ENCODE measurements at regions not wholly inside any gene's neighbourhood (a gene's known extent, or its start where the extent isn't known, plus 50 kb on each side); places are given as distances from the start of the nearest gene placed in this dataset.
"Not testable (repeated sequence)": the region's sequence is repeated elsewhere in the genome, so short reads cannot be mapped to it uniquely, and the experiment has no call there.

DNA sequence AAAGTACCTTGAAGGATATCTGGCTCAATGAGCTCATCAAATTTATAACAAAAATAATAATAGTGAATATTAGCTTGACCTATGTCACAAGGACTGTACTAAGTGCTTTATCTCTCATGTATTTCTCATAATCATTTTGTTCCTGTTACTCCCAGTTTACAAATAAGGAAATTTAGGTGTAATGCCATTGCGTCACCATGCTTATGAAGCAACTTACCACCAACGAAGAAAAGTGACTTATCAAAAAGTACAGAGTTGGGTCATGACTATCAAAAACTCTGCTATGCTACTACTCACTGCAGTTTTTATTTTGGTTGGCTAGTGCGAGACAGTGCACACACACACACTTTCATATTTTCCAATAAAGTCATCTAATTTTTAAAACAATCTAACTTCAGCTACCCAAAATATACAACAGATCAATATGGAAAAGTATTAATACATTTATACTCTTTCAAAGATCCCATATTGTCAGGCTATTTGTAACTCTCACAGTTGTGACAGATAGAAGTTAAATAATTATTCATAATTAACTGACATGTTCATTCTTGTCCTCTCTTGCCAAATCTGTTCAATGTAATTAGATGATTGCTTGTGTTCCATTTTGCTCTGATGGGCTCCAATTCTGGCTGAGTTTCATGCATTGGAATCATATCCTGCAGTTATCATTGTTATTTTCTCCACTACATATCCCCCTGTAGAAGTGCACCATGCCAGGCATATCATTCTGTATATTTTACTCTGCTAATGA is 119.4 kb downstream of the KCNJ2 start:
- DNase-seq = no peak

DNA sequence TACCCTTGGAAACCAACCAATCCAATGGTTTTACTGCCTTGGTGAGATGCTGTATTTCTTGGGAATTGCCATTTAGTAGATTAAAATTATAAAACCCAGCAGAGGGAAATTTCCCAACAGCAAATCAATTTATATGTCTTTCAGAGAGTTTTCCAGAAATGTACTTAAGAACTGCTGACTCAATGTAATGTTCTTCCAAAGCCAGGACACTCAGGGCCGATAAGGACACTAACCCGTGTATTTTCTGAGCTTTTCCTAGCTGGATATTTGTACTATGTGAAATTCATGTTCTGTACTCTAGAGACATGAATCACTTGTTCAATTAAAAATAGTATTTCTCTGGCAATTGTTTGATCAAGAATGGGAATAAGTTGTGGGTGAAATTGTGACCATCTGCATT is 121.4 kb downstream of the KCNJ2 start:
- DNase-seq = no peak

DNA sequence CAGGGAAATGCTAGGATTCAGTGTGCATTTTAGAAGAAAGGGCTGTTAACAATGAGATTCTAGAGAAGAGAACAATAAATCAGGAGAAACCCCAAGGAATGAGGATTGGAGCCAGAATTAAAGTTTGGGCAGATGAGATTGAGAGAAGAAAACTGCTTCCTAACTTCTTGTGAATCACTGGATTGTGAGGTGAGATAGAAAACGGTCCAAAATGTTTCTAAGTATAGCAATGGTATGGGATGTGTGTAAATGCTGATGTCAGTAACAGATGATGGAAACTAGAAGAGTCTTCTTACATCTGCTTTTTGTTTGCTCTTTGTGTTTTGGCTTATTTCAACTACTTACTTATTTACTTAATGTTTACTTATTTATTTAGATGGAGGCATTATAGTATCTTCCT is 123.0 kb downstream of the KCNJ2 start:
- no peak for DNase-seq

DNA sequence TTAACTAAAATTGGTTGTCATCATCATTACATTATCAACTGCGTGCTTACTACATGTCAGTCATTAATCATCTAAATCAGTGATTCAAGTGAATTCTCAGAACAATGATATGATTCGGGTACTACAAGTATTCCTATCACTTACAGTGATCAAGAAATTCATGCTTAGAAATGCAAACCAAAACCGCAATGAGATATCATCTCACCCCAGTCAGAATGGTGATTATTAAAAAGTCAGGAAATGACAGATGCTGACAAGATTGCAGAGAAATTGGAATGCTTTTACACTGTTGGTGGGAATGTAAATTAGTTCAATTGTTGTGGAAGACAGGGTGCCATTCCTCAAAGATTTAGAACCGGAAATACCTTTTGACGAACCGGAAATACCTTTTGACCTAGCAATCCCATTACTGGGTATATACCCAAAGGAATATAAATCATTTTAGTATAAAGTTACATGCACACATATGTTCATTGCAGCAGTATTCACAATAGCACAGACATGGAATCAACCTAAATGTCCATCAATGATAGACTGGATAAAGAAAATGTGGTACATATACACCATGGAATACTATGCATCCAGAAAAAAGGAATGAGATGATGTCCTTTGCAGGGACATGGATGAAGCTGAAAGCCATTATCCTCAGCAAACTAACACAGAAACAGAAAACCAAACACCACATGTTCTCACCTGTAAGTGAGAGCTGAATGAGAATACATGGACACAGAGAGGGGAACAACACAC is 124.4 kb downstream of the KCNJ2 start:
- not testable (repeated sequence) for DNase-seq

DNA sequence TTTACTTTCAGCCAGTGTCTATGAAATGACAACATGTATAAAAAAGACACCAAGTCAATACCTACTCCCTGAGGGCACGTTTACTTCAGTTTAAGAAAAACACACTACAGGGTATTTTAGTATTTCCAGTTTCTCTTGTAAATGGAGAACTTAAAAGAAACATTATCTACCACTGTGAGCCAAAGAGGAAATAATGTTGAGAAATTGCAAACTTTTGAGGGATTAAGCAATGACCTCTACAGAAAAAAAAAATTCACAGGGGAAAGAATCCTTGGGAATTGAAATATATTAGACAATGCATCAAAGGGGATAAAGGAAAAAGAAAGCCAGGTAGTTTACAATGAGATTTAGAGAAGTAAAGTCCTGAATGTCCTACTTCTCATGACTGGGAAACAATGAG is 126.0 kb downstream of the KCNJ2 start:
- no peak for DNase-seq

DNA sequence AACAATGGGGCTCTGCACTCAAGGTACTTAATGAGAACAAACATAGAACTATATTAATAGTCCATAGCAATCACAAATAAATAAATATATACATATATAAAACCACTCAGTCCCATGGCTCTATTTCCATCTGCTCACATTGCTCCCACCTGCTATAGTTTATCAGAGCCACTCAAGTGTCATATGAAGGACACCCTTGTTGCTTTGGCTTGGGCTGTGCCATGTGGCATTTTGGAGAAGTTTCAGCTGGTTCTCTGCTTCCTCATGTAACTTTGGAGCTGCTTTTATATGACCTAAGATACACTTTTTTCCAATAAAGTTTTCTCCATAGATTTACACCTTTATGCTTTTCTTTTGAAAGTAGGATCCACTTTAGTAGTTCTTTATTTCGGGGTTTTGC is 126.4 kb downstream of the KCNJ2 start:
- no peak for DNase-seq

DNA sequence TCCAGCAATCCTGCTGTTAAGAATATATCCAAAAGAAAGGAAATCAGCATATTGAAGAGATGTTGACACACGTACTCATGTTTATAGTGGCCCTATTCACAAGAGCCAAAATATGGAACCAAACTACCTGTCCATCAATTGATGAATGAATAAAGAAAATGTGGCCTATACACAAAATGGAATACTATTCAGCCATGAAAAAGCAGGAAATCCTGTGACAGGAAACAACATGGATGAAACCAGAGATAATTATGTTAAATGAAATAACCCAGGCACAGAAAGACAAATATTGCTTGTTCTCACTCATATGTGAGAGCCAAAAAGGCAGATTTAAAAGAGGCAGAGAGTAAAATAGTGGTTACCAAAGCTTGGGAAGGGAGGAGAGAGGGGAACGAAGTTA is 127.1 kb downstream of the KCNJ2 start:
- no peak for DNase-seq

DNA sequence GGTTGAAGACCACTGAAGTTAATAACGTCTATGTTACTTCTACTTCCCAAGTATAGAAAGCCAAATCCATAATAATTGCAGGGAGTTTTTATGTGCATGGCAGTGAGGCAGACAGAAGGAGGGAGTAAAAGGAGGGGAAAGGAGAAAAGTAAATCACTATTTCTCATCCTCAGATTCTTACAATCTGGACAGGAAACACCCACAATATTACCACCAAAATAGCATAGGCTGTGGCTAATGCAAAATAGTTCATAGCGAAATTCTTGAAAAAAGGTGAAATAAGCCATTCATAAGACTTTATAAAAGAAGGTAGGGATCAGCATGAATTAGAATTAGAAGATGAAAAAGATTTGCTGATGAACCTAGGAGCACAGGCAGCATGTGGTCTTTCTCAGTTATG is 128.1 kb downstream of the KCNJ2 start:
- DNase-seq = no peak

DNA sequence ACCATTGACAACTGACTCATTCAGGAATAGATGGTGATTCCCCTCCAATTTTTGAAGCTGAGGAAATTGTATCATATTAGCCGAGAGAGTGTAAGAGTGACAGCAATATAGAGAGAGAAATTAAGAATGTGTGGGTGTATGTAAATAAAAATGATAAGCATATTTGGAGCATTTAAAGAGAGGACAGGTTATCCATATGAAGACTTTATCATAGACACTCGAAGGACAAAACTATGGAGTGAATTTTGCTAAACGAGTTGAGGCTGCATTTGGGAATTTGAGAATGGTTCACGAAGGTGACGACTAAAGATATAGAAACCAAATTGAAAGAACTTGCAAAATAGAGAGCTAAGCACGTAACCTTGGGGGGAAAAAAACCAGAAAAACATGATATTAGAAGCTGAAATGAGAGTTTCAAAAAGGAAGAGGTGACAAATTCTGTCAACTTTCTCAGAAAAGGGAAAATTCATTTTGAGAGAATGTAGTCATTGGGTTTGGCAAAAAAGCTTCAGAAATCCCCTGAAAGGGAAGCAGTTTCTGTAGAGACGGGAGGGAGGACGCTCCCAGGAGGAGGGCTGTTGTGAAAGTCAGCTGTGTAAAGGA is 129.7 kb downstream of the KCNJ2 start:
- DNase-seq = no peak

DNA sequence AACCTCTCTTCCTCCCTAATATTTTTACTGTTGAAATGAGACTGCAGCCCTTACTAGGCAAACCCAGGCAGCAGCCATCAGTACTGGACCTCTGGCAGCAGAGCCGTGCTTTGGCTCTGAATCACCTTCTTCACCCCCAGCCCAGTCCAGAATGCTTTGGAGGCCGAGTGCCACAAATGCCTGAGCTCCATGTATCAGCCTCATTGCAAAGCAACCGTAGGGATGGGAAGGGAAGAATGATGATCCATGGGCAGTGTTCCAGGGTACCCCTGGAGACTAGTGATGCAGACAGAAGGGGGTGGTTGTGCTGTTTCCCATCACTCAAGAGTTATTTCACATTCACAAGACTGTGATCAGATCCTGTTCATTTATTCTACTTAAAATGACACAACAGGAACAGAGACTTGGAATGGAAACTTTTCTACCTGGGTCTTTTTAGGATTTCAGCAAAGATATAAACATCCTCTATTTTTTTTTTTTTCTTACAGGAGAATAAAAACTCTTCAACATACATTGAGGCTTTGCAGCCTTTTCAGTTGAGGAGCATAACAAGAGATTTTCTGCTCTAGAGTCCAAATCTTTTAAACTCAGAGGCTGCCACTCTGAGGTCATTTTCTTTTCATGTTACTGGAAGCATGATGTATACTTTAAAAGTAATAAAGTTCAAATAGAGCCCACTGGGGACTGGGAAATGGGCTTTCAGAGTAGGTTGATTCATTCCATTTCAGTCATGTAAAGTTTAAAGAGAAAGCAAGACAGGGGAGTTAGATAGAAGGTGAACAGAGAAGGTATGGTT is 138.3 kb downstream of the KCNJ2 start:
- no peak for DNase-seq

DNA sequence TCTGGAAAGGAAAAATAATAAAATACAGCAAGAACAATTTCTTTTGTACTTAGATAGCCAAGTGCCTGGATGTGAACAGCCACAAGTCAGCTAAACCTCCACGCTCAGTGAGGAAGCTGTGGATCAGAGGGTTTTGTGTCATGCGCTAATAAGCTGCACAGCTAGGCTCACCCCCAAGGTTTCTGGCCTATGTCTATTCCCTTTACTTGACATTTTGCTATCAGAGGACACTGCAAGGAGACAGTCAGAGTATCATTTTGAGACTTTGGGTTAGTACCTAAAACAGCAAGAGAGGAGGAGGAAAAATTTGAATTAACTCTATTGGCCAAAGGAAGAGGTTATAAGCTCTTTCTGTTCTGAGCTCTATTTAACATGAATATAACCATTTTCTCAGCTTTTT is 139.3 kb downstream of the KCNJ2 start:
- no peak for DNase-seq

DNA sequence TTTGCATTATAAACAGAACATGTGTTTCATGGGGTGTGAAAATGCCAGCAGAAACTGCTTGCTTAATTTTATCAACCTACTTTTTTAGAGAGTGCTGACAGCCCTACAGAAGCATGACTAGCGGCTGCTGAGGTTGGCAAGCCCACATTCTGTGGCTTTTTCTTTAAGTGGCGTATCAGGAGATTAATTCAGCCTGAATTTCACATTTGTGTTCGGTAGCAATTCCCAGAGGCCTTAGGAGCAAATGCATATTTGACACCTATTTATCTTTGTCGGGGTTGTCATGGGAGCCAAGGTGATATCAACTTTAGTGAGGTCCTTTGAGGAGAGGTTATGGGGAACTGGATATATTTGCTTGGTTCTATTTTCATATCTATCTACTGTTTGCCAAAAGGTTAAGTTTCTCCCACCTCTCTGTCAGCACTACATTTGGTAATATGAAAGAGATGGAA is 140.9 kb downstream of the KCNJ2 start:
- no peak for DNase-seq

DNA sequence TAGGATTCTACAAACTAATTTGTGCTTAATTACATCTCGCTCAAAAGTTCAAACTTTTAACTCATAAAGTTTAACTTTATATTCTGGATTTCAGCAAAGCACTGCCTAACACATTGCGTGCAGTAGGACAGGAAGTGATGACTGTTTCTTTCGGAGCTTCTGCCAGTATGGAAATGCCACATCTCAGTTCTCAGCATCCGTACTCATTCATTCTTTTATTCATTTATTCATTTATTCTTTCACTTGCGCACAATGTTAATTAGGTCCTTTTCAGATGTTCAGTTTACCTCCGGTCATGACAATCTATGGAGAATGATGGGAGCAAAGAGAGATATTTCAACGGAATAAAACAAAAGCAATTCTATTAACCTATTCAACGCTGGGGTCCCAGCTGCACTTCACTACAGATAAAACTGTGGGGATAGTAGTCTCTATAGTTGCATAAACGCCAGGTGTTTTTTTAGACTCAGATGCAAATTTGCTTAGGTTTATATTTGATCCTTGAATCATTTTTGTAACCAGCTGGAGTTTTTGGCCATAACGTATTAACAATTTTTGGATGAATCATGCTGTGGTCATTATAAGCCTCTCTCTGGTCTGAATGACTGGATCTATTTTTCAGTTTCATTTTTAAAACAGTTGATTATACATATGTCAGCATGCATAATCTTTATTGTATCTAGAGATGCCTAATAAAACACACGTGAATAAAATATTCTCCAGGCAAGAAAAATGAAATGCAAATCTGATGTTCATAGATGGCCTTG is 143.9 kb downstream of the KCNJ2 start:
- no peak for DNase-seq

DNA sequence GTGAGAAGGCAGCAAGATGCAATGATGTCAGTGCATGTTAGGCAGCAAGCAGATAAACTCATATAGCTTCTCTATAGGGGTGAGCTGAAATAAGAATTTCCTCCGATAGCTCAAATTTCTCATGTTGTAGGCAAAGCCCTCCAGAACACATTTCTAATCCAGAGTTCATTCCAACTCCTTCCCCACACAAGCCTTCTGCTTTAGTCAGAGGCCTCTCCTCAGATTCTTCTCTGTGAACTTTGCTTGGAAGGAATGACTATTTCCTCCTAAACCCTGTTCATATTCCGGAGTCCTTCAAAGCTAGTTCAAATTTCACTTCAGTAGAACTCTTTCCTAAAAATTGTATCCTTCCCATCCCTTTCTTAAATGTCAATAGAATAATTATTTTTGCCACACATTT is 144.8 kb downstream of the KCNJ2 start:
- DNase-seq = no peak

DNA sequence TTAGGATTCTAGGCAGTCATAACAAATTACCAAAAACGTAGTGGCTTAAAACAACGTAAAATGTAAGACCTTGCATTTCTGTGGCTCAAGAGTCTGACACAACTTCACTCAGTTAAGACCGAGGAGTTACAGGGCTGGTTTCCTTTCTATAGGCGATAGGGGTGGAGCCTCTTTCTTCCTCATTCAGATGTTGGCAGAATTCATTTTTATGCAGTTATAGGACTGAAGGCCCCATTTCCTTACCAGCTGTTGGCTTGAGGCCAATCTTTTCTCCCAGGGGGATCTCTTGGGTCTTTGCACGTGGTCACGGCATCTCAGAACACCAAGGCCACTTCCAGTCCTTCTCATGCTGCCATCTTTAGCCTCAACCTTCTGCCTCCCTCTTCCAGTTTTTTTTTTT is 145.2 kb downstream of the KCNJ2 start:
- no peak for DNase-seq

DNA sequence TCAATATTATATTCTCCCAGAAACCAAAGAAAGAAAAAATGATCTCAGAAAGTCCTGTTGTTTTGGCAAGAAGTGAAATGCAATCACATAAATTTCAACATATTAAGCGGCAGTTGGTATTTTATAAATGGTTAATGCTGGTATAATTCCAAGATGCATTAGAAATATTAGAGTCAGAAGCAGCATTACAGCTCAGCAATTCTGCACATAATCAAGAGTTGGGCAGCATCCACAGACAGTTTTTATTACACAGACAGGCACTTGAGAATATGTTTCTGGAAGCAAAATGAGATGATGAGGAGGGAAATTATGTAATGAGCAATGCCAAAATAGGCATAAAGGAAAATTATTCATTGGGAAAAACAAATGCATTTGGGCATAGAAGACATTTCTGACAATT is 148.1 kb downstream of the KCNJ2 start:
- no peak for DNase-seq

DNA sequence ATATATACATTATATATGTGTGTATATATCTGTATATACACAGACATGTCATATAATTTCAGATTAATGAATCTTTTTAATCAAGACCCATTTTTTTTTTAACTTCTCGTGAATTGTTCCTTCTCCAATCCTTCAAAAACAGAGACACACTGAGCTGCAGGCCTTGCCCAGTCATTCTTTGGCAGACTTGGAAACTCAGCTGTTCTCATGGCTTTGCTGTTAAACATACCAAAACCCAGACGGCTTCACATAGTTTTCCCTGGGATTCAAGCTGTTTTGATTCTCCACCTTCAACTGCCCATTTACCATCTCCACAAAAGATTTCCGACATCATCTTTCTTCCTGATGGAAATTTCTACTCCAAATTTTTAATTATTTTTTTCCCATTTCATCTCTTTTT is 148.7 kb downstream of the KCNJ2 start:
- no peak for DNase-seq

DNA sequence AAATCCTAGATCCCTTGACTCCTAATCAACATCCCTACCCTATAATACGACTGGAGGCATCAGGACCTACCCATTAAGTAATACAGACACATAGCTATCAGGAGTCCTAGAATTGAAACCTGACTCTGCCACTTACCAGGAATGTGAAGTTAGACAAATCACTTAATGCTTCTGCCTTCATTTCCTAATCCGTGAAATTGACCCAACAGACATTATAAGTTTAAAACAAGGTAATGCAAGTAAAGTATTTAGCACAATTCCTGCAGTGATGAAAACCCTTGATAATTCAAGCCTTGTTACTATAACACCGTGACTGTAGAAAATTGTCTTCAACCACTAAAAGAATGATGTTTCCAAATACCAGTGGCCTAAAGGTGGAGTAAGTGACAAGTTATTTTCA is 150.2 kb downstream of the KCNJ2 start:
- DNase-seq = no peak

DNA sequence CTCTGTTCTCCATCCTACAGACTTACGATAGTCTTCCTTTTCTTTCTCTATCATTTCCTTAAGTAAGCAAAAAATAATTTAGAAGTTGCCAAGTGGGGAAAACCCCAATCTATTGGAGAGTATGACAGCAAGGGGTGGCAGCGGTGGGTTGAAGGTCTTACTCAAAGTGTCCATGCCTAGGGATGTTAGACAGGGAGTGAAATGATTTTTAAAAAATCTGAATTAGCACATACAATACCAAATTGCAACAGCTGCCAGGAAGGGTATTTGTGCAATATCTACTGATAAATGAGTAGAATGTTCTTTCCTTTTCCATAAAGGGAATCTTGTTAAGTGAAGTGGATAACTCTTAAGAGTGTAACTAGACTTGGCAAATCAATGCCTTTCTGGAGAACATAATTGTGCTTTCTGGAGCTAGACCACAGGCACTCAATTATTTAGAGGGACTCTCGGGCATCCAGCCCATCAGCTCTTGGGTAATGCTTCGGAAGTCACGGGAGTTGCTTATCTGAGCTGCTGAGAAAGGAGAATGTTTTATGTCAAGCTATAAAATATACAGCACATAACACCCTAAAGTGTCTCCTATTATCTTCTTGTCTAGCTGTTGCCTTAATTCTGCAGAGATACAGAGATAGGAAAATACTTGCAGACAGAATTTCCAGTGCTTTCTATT is 151.5 kb downstream of the KCNJ2 start:
- no peak for DNase-seq

DNA sequence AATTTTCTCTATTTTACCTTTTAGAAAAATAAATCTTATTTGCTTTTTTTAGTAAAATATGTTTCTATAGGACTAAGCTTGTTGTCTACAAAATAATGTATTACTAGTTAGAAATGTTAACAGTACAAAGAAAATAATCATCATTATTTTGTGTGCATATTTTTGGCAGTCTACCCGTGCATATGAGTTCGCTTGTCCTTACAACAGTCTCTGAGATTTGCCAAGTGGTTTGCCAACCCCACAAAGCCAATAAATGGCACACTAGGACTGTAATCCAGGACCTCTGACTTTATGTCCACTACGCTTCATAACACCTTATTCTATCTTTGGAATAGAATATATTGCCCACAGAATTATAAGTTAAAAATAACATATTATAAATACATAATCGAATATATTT is 152.0 kb downstream of the KCNJ2 start:
- DNase-seq = no peak

DNA sequence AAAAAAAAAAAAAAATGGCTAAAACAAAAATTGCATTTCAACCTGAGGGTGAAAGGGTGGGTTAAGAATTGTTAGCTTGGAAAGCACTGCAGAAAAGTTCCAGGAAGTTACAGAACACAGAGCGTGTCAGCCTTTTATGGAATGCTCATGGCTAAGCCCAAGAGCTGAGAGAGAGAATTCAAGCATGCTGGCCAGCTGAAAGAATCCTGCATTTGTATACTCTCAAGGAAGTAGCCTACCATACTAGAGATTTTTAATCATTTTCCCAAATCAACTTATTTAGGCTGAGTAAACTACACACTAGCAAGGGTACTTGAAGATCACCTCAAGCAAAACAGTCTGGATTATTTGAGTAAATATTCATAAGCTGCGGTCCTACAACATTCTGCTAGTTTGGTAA is 153.9 kb downstream of the KCNJ2 start:
- DNase-seq = no peak

DNA sequence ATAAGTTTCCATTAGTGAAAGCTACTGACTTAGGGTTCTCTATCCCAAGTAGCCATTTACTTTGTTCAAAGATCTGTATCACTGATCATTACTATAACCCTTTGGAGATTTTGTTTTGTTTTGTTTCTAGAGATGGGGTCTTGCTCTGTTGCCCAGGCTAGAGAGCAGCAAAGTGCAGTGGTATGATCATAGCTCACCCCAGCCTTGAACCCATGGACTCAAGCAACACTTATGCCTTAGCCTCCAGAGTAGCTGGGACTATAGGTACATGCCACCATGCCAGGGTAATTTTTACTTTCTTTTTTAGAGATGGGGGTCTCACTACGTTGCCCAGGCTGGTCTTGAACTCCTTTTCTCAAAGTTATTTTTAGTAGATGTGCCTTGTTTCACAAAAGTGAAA is 154.7 kb downstream of the KCNJ2 start:
- DNase-seq = no peak

Measured in activated T-cell treated with anti-CD3 and anti-CD28 coated beads, Interleukin-2, amount 50 U/mL, for 48 hours (primary cell).